ENCODE measurements at regions not wholly inside any gene's neighbourhood (a gene's known extent, or its start where the extent isn't known, plus 50 kb on each side); places are given as distances from the start of the nearest gene placed in this dataset.
"Not testable (repeated sequence)": the region's sequence is repeated elsewhere in the genome, so short reads cannot be mapped to it uniquely, and the experiment has no call there.

DNA sequence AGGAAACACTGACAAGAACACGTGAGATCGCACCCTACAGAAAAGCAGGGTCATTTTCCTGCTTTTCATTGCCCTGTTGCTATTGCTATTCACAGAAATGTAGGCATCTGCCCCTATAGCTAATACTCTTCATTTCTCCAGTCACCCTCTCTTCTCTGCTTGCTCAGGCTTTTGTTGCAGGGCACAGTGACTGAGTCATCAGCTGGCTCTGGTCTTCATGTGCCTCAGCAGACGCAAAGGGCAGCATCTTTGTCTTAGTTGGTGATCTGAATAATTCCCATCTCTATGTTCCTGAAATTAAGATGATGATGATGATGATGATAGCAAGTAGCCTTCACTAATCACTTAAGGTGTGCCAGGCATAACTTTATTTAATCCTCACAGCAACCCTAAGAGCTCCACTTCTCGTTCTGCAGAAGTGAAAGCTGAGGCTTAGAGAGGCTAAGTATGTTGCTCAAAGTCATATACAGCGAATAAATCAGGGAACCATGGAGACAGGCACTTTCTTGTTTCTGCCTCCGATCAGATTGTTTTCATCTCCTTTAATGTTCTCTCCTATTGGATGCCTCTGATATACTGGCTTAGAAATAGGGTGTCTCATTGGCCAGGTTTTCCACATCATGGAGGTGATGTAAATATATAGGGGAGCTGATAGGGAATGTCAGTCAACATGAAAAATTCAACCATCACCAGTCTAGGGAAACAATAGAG lies 133.0 kb upstream of the STK32A start:
- peaks cover 0 to 2% (median 0%) of the 10 kb centered on the region in 4 donors for H3K4me1 ChIP-seq
- no peaks in the 10 kb centered on the region for H3K9me3 ChIP-seq
- DNase-seq: no peak
- H3K27me3 ChIP-seq: no peaks in the 10 kb centered on the region
- in situ Hi-C loops (cut with MboI; ENCODE audit: low pct_ligation_motif_present in 1 of 4, low pct_unique_long_range_greater_than_20kb in 1 of 4, low sequenced_read_pairs in 3 of 4) (no loop called here), intact Hi-C loops (cut with DNase I; ENCODE audit: low total_unique reads) (no loop called here)
- no peak for TF ChIP-seq EP300 (IDR thresholded peaks at IDR 0.05; ENCODE audit: low read depth)
- TF ChIP-seq POLR2A (IDR thresholded peaks at IDR 0.05): no peak
- TF ChIP-seq, protein P1, sequence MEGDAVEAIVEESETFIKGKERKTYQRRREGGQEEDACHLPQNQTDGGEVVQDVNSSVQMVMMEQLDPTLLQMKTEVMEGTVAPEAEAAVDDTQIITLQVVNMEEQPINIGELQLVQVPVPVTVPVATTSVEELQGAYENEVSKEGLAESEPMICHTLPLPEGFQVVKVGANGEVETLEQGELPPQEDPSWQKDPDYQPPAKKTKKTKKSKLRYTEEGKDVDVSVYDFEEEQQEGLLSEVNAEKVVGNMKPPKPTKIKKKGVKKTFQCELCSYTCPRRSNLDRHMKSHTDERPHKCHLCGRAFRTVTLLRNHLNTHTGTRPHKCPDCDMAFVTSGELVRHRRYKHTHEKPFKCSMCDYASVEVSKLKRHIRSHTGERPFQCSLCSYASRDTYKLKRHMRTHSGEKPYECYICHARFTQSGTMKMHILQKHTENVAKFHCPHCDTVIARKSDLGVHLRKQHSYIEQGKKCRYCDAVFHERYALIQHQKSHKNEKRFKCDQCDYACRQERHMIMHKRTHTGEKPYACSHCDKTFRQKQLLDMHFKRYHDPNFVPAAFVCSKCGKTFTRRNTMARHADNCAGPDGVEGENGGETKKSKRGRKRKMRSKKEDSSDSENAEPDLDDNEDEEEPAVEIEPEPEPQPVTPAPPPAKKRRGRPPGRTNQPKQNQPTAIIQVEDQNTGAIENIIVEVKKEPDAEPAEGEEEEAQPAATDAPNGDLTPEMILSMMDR (IDR thresholded peaks at IDR 0.05): no peak
- no peak for TF ChIP-seq POLR2AphosphoS5 (IDR thresholded peaks at IDR 0.05)
- 65 to 67% methylated on average over 4 to 6 of the region's 6 CpGs for WGBS, 2 donors (ENCODE audit: low coverage in 1 of 2)
- no peak overlapping the region for H3K4me3 ChIP-seq
- no peaks in the 10 kb centered on the region for H3K36me3 ChIP-seq
- H3K27ac ChIP-seq: no peak overlapping the region

DNA sequence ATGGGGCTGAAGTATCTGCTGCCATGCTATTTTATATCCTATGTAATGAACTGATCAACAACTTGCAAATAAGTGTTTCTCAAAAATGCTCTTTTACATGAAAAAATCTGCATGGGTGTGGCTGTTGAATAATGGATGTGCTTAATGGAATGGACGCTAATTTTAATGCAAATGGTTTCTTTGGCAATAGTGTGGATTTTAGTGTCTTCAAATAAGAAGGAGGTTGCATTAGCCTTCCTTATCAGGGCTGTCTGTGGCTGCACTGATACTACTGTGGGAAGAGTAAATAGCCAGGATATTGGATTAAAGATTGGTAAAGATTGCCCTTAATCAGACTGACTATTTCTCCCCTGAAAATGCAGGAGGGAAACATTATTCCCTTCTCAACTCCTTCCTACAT lies 121.9 kb upstream of the STK32A start:
- TF ChIP-seq POLR2A (IDR thresholded peaks at IDR 0.05): no peak
- TF ChIP-seq EP300 (IDR thresholded peaks at IDR 0.05; ENCODE audit: low read depth): no peak
- no peak for TF ChIP-seq POLR2AphosphoS5 (IDR thresholded peaks at IDR 0.05)
- TF ChIP-seq, protein P1 (IDR thresholded peaks at IDR 0.05): no peak
- WGBS, 2 donors (ENCODE audit: low coverage in 1 of 2): 62 to 100% methylated on average over 1 of the region's 1 CpG
- Histone ChIP-seq H3K4me1 (no peaks in the 10 kb centered on the region), H3K27me3 (no peaks in the 10 kb centered on the region), H3K27ac (no peak overlapping the region), H3K9me3 (no peaks in the 10 kb centered on the region), H3K36me3 (no peaks in the 10 kb centered on the region), H3K4me3 (no peak overlapping the region)
- no peak for DNase-seq
- in situ Hi-C loops (cut with MboI; ENCODE audit: low pct_ligation_motif_present in 1 of 4, low pct_unique_long_range_greater_than_20kb in 1 of 4, low sequenced_read_pairs in 3 of 4): no loop called here
- intact Hi-C loops (cut with DNase I; ENCODE audit: low total_unique reads): no loop called here

DNA sequence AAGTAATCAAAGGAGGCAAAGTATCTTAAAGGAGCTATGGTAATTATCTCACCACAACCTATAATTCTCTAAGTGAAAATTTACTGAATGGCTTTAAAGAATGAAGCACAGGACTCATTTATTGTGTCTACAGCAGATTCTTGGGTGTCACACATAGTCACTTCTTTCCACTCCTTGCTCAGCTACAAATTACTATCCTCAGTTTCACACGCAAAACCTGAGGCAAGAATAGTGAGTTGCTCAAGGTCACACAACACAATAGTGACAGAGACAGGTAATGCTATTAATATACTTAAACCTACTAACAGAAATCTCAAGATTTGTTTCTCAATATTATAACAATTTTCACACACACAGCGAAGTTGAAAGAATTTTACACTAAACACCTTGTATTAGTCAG lies 120.9 kb upstream of the STK32A start:
- TF ChIP-seq, protein P1 (IDR thresholded peaks at IDR 0.05): no peak
- TF ChIP-seq EP300 (IDR thresholded peaks at IDR 0.05; ENCODE audit: low read depth) (no peak), POLR2A (IDR thresholded peaks at IDR 0.05) (no peak), POLR2AphosphoS5 (IDR thresholded peaks at IDR 0.05) (no peak)
- Histone ChIP-seq H3K4me3 (no peak overlapping the region), H3K27me3 (no peaks in the 10 kb centered on the region), H3K9me3 (no peaks in the 10 kb centered on the region), H3K36me3 (no peaks in the 10 kb centered on the region), H3K27ac (no peak overlapping the region), H3K4me1 (no peaks in the 10 kb centered on the region)
- in situ Hi-C loops (cut with MboI; ENCODE audit: low pct_ligation_motif_present in 1 of 4, low pct_unique_long_range_greater_than_20kb in 1 of 4, low sequenced_read_pairs in 3 of 4) (no loop called here), intact Hi-C loops (cut with DNase I; ENCODE audit: low total_unique reads) (no loop called here)
- 72 to 79% methylated on average over 2 of the region's 2 CpGs for WGBS, 2 donors (ENCODE audit: low coverage in 1 of 2)
- DNase-seq: no peak

DNA sequence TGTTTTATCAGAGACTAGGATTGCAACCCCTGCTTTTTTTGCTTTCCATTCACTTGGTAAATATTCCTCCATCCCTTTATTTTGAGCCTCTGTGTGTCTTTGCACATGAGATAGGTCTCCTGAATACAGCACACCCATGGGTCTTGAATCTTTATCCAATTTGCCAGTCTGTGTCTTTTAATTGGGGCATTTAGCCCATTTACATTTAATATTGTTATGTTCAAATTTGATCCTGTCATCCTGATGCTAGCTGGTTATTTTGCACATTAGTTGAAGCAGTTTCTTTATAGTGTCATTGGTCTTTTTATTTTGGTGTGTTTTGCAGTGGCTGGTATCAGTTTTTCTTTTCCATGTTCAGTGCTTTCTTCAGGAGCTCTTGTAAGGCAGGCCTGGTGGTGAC lies 95.1 kb upstream of the STK32A start:
- DNase-seq; H3K4me3 ChIP-seq; intact Hi-C loops (cut with DNase I; ENCODE audit: low total_unique reads); H3K27ac ChIP-seq; H3K36me3 ChIP-seq; H3K27me3 ChIP-seq; H3K4me1 ChIP-seq; in situ Hi-C loops (cut with MboI; ENCODE audit: low pct_ligation_motif_present in 1 of 4, low pct_unique_long_range_greater_than_20kb in 1 of 4, low sequenced_read_pairs in 3 of 4): not testable (repeated sequence)
- peaks cover 7 to 13% of the 10 kb centered on the region in 2 donors for H3K9me3 ChIP-seq

DNA sequence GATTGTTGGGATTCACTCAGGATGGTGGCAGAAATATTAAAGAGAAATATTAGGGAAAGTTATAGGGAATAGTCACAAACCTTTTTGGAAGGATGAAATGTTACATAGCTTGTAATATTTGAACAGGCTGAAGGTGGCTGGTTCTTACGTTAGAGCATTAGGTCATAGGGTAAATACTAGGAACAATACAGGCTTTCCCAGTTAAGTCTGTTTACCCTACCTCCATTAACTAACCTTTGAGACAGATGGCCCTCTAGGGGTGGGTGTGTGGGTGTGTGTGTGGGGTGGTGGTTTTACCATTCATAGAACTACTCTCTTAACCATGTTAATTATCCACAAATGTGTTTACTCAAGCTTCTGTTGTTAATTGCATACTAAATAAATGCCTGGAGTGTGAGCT lies 94.3 kb upstream of the STK32A start:
- Histone ChIP-seq H3K9me3 (peaks cover 7 to 13% of the 10 kb centered on the region in 2 donors), H3K4me3 (no peak overlapping the region), H3K36me3 (no peaks in the 10 kb centered on the region), H3K27ac (no peak overlapping the region), H3K27me3 (no peaks in the 10 kb centered on the region), H3K4me1 (no peaks in the 10 kb centered on the region)
- intact Hi-C loops (cut with DNase I; ENCODE audit: low total_unique reads): no loop called here
- whole genome bisulfite sequencing, 2 donors (ENCODE audit: low coverage in 1 of 2): 0 to 36% methylated on average over 1 of the region's 1 CpG
- no peak for DNase-seq
- in situ Hi-C loops (cut with MboI; ENCODE audit: low pct_ligation_motif_present in 1 of 4, low pct_unique_long_range_greater_than_20kb in 1 of 4, low sequenced_read_pairs in 3 of 4): no loop called here
- TF ChIP-seq, protein P1 (IDR thresholded peaks at IDR 0.05): no peak
- TF ChIP-seq POLR2A (IDR thresholded peaks at IDR 0.05) (no peak), POLR2AphosphoS5 (IDR thresholded peaks at IDR 0.05) (no peak), EP300 (IDR thresholded peaks at IDR 0.05; ENCODE audit: low read depth) (no peak)

DNA sequence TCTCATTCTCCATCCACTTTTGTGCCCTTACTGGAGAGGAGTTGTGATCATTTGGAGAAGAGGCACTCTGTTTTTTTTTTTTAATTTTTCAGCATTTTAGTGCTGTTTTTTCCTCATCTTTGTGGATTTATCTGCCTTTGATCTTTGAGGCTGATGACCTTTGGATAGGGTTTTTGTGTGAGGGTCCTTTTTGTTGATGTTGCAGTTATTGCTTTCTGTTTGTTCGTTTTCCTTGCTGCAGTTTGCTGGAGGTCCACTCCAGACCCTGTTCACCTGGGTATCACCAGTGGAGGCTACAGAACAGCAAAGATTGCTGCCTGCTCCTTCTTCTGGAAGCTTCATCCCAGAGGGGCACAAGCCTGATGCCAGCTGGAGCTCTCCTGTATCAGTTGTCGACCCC lies 93.2 kb upstream of the STK32A start:
- H3K27me3 ChIP-seq; in situ Hi-C loops (cut with MboI; ENCODE audit: low pct_ligation_motif_present in 1 of 4, low pct_unique_long_range_greater_than_20kb in 1 of 4, low sequenced_read_pairs in 3 of 4); DNase-seq; H3K27ac ChIP-seq; intact Hi-C loops (cut with DNase I; ENCODE audit: low total_unique reads); H3K36me3 ChIP-seq; H3K4me3 ChIP-seq; H3K4me1 ChIP-seq: not testable (repeated sequence)
- peaks cover 7 to 13% of the 10 kb centered on the region in 2 donors for H3K9me3 ChIP-seq
- 17 to 48% methylated on average over 1 to 2 of the region's 2 CpGs for WGBS, 2 donors (ENCODE audit: low coverage in 1 of 2)
